GM23248 (cell line): ENCODE measurements at regions not wholly inside any gene's neighbourhood (a gene's known extent, or its start where the extent isn't known, plus 50 kb on each side); places are given as distances from the start of the nearest gene placed in this dataset.
A peak's percentile ranks its signal among the peaks of the same experiment; 100 is the strongest.

Experiments
- DNase-seq: peaks from one replicate; pipeline ENCODE4 v3.0.0-alpha.2; 2015
- H2AFZ ChIP-seq: fragments of 200-600 bp; sonication (generic); 2 replicates; pipeline ENCODE4 v1.6.1; 2016; ENCODE audit warnings: antibody characterized with exemption
- H3F3A ChIP-seq: fragments of 200-600 bp; sonication (generic); 2 replicates; pipeline ENCODE4 v1.6.1; 2016; ENCODE audit warnings: mild to moderate bottlenecking, antibody characterized with exemption, mixed run types; ENCODE audit not compliant: insufficient read depth
- H3K27ac ChIP-seq: fragments of 200-600 bp; sonication (generic); 2 replicates; pipeline ENCODE4 v1.5.1; 2016; ENCODE audit warnings: mild to moderate bottlenecking
- H3K27me3 ChIP-seq: fragments of 200-600 bp; sonication (generic); replicated peaks from 2 replicates; pipeline ENCODE4 v1.6.1; 2016; ENCODE audit warnings: mild to moderate bottlenecking; ENCODE audit not compliant: insufficient read depth
- H3K36me3 ChIP-seq: fragments of 200-600 bp; sonication (generic); 2 replicates; pipeline ENCODE4 v1.6.1; 2016; ENCODE audit warnings: low read depth, mild to moderate bottlenecking
- H3K4me1 ChIP-seq: fragments of 200-600 bp; sonication (generic); 2 replicates; pipeline ENCODE4 v1.6.1; 2016; ENCODE audit warnings: mild to moderate bottlenecking; ENCODE audit not compliant: insufficient read depth
- H3K4me2 ChIP-seq: fragments of 200-600 bp; sonication (generic); one replicate; pipeline ENCODE4 v1.6.1; 2016; ENCODE audit warnings: mild to moderate bottlenecking; ENCODE audit not compliant: unreplicated experiment
- H3K4me3 ChIP-seq: fragments of 200-600 bp; sonication (generic); 2 replicates; pipeline ENCODE4 v1.5.1; 2016; ENCODE audit warnings: mild to moderate bottlenecking
- H3K79me2 ChIP-seq: fragments of 200-600 bp; sonication (generic); 2 replicates; pipeline ENCODE4 v1.6.1; 2016; ENCODE audit warnings: mild to moderate bottlenecking; ENCODE audit not compliant: insufficient read depth
- H3K9ac ChIP-seq: fragments of 200-600 bp; sonication (generic); 2 replicates; pipeline ENCODE4 v1.6.1; 2016; ENCODE audit warnings: mild to moderate bottlenecking
- H3K9me2 ChIP-seq: fragments of 200-600 bp; sonication (generic); 2 replicates; pipeline ENCODE4 v1.6.1; 2016; ENCODE audit warnings: mixed run types, mild to moderate bottlenecking, moderate library complexity; ENCODE audit not compliant: insufficient read depth
- H3K9me3 ChIP-seq: fragments of 200-600 bp; sonication (generic); one replicate; pipeline ENCODE4 v1.6.1; 2017; ENCODE audit warnings: low read depth
- H4K20me1 ChIP-seq: fragments of 200-600 bp; sonication (generic); 2 replicates; pipeline ENCODE4 v1.6.0; 2016; ENCODE audit not compliant: insufficient read depth
- EZH2 ChIP-seq: fragments of 200-600 bp; sonication (generic); IDR thresholded peaks from 2 replicates; pipeline ENCODE4 v1.6.1; 2018; ENCODE audit warnings: antibody characterized with exemption, mild to moderate bottlenecking; ENCODE audit not compliant: insufficient read depth, poor library complexity, severe bottlenecking
- EZH2phosphoT487 ChIP-seq: fragments of 200-600 bp; sonication (generic); IDR thresholded peaks from 2 replicates; pipeline ENCODE4 v1.6.1; 2018; ENCODE audit warnings: antibody characterized with exemption, moderate library complexity, mild to moderate bottlenecking, low read depth; ENCODE audit not compliant: insufficient read depth
- whole genome bisulfite sequencing, 2 experiments: methylation state at CpG; one replicate each; pipeline ENCODE4 v1.1.6; 2015 to 2017; ENCODE audit warnings: low lambda C conversion rate in 2 of 2, low coverage in 1 of 2; ENCODE audit errors: missing lambda C conversion rate in 2 of 2; 5-methylcytosine and 5-hydroxymethylcytosine counted together
- in situ Hi-C: fragments of 300-500 bp; cut with MboI; formaldehyde crosslinking; loops from 2 replicates; pipeline ENCODE4 v1.15.0; 2020

- Histone ChIP-seq H3F3A (no peaks in the 10 kb centered on the region), H3K9ac (no peak overlapping the region), H2AFZ (peak overlapping the region; percentile 88), H3K4me2 (peak overlapping the region; percentile 90), H3K9me2 (no peaks in the 10 kb centered on the region), H3K9me3 (no peaks in the 10 kb centered on the region), H4K20me1 (no peaks in the 10 kb centered on the region), H3K36me3 (no peaks in the 10 kb centered on the region), H3K79me2 (no peaks in the 10 kb centered on the region), H3K27me3 (peaks cover 25% of the 10 kb centered on the region; the same call in 1 of the 2 replicates), H3K27ac (no peak overlapping the region), H3K4me1 (peaks cover 4% of the 10 kb centered on the region; the same call in 1 of the 2 replicates), H3K4me3 (peak overlapping the region; percentile 72)
- WGBS, 2 experiments, result 9 to 16% methylated on average over 12 of the region's 12 CpGs
- TF ChIP-seq EZH2phosphoT487, result no peak
- TF ChIP-seq EZH2, result no peak
- no peak for DNase-seq
- in situ Hi-C loops, result loop anchor here (10.0 kb wide), 1 partner anchor 58 kb away; no protein-coding TSS in a partner anchor
Measured at GRCh38 chr13:27007166-27007565, 164.4 kb downstream of the USP12 start.

- Histone ChIP-seq H3K27ac (no peak overlapping the region), H3K79me2 (no peaks in the 10 kb centered on the region), H3K9ac (no peak overlapping the region), H3K9me3 (no peaks in the 10 kb centered on the region), H3K4me2 (peak overlapping the region; percentile 90), H4K20me1 (no peaks in the 10 kb centered on the region), H3K27me3 (peaks cover 29% of the 10 kb centered on the region; the same call in 1 of the 2 replicates), H2AFZ (peak overlapping the region; percentile 88), H3K4me3 (peak overlapping the region; percentile 72), H3K4me1 (peaks cover 4% of the 10 kb centered on the region; the same call in 1 of the 2 replicates), H3F3A (no peaks in the 10 kb centered on the region), H3K36me3 (no peaks in the 10 kb centered on the region), H3K9me2 (no peaks in the 10 kb centered on the region)
- TF ChIP-seq EZH2phosphoT487, result no peak
- no peak for TF ChIP-seq EZH2
- in situ Hi-C loops, result loop anchor here (10.0 kb wide), 1 partner anchor 58 kb away; no protein-coding TSS in a partner anchor
- peak; percentile 63 for DNase-seq
- WGBS, 2 experiments, result 2 to 3% methylated on average over 29 of the region's 29 CpGs
Measured at GRCh38 chr13:27006519-27007161, 165.0 kb downstream of the USP12 start.

- Histone ChIP-seq H3K27me3 (peaks cover 29% of the 10 kb centered on the region; the same call in 1 of the 2 replicates), H3K9ac (no peak overlapping the region), H3K4me1 (peaks cover 4% of the 10 kb centered on the region; the same call in 1 of the 2 replicates), H3K79me2 (no peaks in the 10 kb centered on the region), H3K4me3 (peak overlapping the region; percentile 72), H3K9me3 (no peaks in the 10 kb centered on the region), H2AFZ (peak overlapping the region; percentile 88; the same call in 1 of the 2 replicates), H3K36me3 (no peaks in the 10 kb centered on the region), H3F3A (no peaks in the 10 kb centered on the region), H3K4me2 (peak overlapping the region; percentile 90), H4K20me1 (no peaks in the 10 kb centered on the region), H3K9me2 (no peaks in the 10 kb centered on the region), H3K27ac (no peak overlapping the region)
- WGBS, 2 experiments, result 61 to 74% methylated on average over 8 of the region's 8 CpGs
- in situ Hi-C loops, result loop anchor here (10.0 kb wide), 1 partner anchor 59 kb away; no protein-coding TSS in a partner anchor
- TF ChIP-seq EZH2phosphoT487, result no peak
- no peak for TF ChIP-seq EZH2
- DNase-seq, result no peak
Measured at GRCh38 chr13:27005976-27006518, 165.6 kb downstream of the USP12 start.

- in situ Hi-C loops, result loop anchor here (10.0 kb wide), 1 partner anchor 59 kb away; no protein-coding TSS in a partner anchor
- no peak overlapping the region for H2AFZ ChIP-seq
- H3K27ac ChIP-seq, result no peak overlapping the region
- no peaks in the 10 kb centered on the region for H3F3A ChIP-seq
- H3K9me2 ChIP-seq, result no peaks in the 10 kb centered on the region
- no peaks in the 10 kb centered on the region for H3K79me2 ChIP-seq
- H3K9ac ChIP-seq, result no peak overlapping the region
- no peak for DNase-seq
- no peak overlapping the region for H3K4me3 ChIP-seq
- H3K4me1 ChIP-seq, result peaks cover 4% of the 10 kb centered on the region; the same call in 1 of the 2 replicates
- WGBS, 2 experiments, result 52 to 58% methylated on average over 9 of the region's 9 CpGs
- no peaks in the 10 kb centered on the region for H3K36me3 ChIP-seq
- TF ChIP-seq EZH2phosphoT487 (no peak), EZH2 (no peak)
- no peak overlapping the region for H3K4me2 ChIP-seq
- H3K9me3 ChIP-seq, result no peaks in the 10 kb centered on the region
- no peaks in the 10 kb centered on the region for H4K20me1 ChIP-seq
- H3K27me3 ChIP-seq, result peaks cover 34% of the 10 kb centered on the region
Measured at GRCh38 chr13:27005556-27005955, 166.1 kb downstream of the USP12 start.
